ENCODE measurements at regions not wholly inside any gene's neighbourhood (a gene's known extent, or its start where the extent isn't known, plus 50 kb on each side); places are given as distances from the start of the nearest gene placed in this dataset.

GRCh38 chr5:121550989-121551388 lies 300.7 kb upstream of the FTMT start:
- Histone ChIP-seq H3K4me1 (no peaks in the 10 kb centered on the region), H3K9me3 (no peaks in the 10 kb centered on the region), H3K36me3 (ENCODE audit: low read depth, missing control alignments) (no peaks in the 10 kb centered on the region), H3K27me3 (no peaks in the 10 kb centered on the region), H3K27ac (no peak overlapping the region), H3K4me3 (no peak overlapping the region)
- no peak for DNase-seq
- intact Hi-C loops (cut with DNase I; ENCODE audit: low total_unique reads), result no loop called here
- TF ChIP-seq POLR2A (IDR thresholded peaks at IDR 0.05), result no peak
- no peak for TF ChIP-seq CTCF (IDR thresholded peaks at IDR 0.05)

GRCh38 chr5:121559832-121560231 lies 291.9 kb upstream of the FTMT start:
- TF ChIP-seq CTCF (IDR thresholded peaks at IDR 0.05) (no peak), POLR2A (IDR thresholded peaks at IDR 0.05) (no peak)
- no peaks in the 10 kb centered on the region for H3K27me3 ChIP-seq
- no peaks in the 10 kb centered on the region for H3K36me3 ChIP-seq (ENCODE audit: low read depth, missing control alignments)
- no peak overlapping the region for H3K4me3 ChIP-seq
- no peaks in the 10 kb centered on the region for H3K9me3 ChIP-seq
- intact Hi-C loops (cut with DNase I; ENCODE audit: low total_unique reads), result no loop called here
- H3K27ac ChIP-seq, result no peak overlapping the region
- H3K4me1 ChIP-seq, result no peaks in the 10 kb centered on the region
- DNase-seq, result no peak

GRCh38 chr5:121572061-121572460 lies 279.6 kb upstream of the FTMT start:
- 88 to 91% methylated on average over 1 of the region's 1 CpG for WGBS, 2 donors
- no peak overlapping the region for H3K27ac ChIP-seq
- TF ChIP-seq POLR2A (IDR thresholded peaks at IDR 0.05) (no peak), CTCF (IDR thresholded peaks at IDR 0.05) (no peak)
- H3K9me3 ChIP-seq, result no peaks in the 10 kb centered on the region
- H3K27me3 ChIP-seq, result no peaks in the 10 kb centered on the region
- no peak for DNase-seq
- H3K36me3 ChIP-seq (ENCODE audit: low read depth, missing control alignments), result no peaks in the 10 kb centered on the region
- H3K4me3 ChIP-seq, result no peak overlapping the region
- intact Hi-C loops (cut with DNase I; ENCODE audit: low total_unique reads), result no loop called here
- H3K4me1 ChIP-seq, result no peaks in the 10 kb centered on the region

GRCh38 chr5:121573721-121574382 lies 277.8 kb upstream of the FTMT start:
- Histone ChIP-seq H3K4me1 (no peaks in the 10 kb centered on the region), H3K4me3 (no peak overlapping the region), H3K36me3 (ENCODE audit: low read depth, missing control alignments) (no peaks in the 10 kb centered on the region), H3K9me3 (no peaks in the 10 kb centered on the region), H3K27me3 (no peaks in the 10 kb centered on the region), H3K27ac (no peak overlapping the region)
- intact Hi-C loops (cut with DNase I; ENCODE audit: low total_unique reads), result no loop called here
- TF ChIP-seq CTCF (IDR thresholded peaks at IDR 0.05), result no peak
- TF ChIP-seq POLR2A (IDR thresholded peaks at IDR 0.05), result no peak
- 52 to 54% methylated on average over 1 of the region's 1 CpG for WGBS, 2 donors
- DNase-seq, result no peak

GRCh38 chr5:121581588-121581987 lies 270.1 kb upstream of the FTMT start:
- Histone ChIP-seq H3K27ac (no peak overlapping the region), H3K36me3 (ENCODE audit: low read depth, missing control alignments) (no peaks in the 10 kb centered on the region), H3K9me3 (no peaks in the 10 kb centered on the region), H3K4me1 (no peaks in the 10 kb centered on the region), H3K4me3 (no peak overlapping the region), H3K27me3 (no peaks in the 10 kb centered on the region)
- intact Hi-C loops (cut with DNase I; ENCODE audit: low total_unique reads), result no loop called here
- 91 to 100% methylated on average over 2 of the region's 2 CpGs for WGBS, 2 donors
- no peak for DNase-seq
- no peak for TF ChIP-seq POLR2A (IDR thresholded peaks at IDR 0.05)
- TF ChIP-seq CTCF (IDR thresholded peaks at IDR 0.05), result no peak

Data from testis (tissue), 2 donors.